Glomerular visceral epithelial cell (primary cell): ENCODE measurements at regions not wholly inside any gene's neighbourhood (a gene's known extent, or its start where the extent isn't known, plus 50 kb on each side); places are given as distances from the start of the nearest gene placed in this dataset.

Source experiments
- DNase-seq: peaks from one replicate; pipeline ENCODE4 v3.0.0-alpha.2; 2016; ENCODE audit errors: extremely low spot score

GRCh38 chr22:49368976-49369725, 458.5 kb downstream of the BRD1 start:
- DNase-seq, result no peak

- no peak for DNase-seq
These were observed 459.3 kb downstream of the BRD1 start for GRCh38 chr22:49368221-49368975.

DNA sequence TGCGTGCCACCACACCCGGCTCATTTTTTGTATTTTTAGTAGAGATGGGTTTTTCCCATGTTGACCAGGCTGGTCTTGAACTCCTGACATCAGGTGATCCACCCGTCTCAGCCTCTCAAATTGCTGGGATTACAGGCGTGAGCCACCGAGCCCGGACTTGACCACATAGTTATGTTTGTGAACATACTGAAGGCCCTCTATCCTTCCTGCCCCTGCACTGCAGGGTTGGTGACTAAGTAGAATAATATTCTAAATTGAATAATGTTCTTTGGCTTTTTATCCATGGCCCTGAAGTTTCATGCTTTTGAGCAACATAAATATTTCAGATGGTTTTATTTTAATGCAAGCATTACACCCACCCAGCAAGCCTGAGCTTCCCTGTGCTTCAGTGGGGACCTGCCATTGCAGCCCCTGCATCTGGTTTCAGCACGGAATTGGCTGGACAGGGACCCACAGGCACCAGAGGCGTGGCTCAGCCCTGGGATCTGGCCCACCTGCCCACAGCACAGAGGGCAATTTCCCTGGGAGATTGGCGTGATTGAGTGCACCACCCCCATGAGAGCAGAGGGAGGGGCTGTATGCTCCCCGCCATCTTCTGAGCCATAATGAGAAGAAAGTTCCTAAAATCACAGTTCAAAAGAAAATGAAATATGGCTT, 460.5 kb downstream of the BRD1 start:
- no peak for DNase-seq

GRCh38 chr22:49366437-49366836, 461.2 kb downstream of the BRD1 start:
- no peak for DNase-seq

DNA sequence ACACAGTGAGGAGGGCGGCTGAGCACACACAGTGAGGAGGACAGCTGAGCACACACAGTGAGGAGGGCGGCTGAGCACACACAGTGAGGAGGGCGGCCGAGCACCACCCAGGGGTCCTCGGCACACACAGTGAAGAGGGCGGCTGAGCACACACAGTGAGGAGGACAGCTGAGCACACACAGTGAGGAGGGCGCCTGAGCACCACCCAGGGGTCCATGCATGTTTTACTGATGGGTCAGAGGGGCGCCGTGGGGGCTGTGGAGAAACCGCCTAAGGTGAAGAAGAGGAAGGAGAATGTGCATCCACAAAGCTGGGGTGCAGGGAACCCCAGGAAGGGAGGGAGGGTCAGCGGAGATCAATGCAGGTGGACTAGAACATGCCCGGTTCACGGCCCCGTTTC, 461.8 kb downstream of the BRD1 start:
- no peak for DNase-seq

- DNase-seq, result no peak
These were observed 462.4 kb downstream of the BRD1 start for GRCh38 chr22:49365191-49365837.

DNA sequence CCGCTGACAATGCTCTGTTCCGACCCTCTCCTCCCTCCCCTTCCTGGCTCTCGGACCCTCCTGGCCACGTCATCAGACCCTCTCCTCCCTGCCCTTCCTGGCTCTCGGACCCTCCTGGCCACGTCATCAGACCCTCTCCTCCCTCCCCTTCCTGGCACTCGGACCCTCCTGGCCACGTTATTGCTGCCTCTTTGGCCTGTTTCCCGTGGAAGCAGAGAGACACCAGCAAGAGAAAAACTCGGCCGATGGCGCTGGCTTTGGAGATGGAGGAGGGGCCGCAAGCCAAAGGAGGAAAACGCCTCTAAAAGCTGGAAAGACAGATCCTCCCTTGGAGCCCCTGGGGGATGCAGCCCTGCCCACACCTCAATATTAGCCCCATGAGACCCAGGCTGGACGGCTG, 463.3 kb downstream of the BRD1 start:
- DNase-seq, result no peak

GRCh38 chr22:49363526-49364230, 464.0 kb downstream of the BRD1 start:
- DNase-seq, result no peak

GRCh38 chr22:49362211-49362839, 465.3 kb downstream of the BRD1 start:
- no peak for DNase-seq

DNA sequence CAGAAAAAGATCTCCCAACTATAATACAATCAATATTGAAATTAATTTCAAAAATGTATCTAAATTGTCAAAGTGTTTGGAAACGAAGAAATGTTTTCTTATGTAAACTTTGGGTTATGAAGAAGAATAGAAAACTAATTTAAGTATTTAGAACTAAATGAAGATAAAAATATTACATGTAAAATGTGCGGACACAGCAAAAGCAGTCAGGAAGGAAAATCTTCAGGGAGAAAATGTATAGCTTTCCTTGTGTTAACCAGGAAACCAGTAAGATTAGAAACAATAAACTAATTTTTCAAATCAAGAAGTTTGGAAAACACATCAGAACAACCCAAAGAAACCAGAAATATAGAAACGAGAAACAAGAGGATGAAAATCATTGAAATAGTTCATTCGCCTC, 466.5 kb downstream of the BRD1 start:
- DNase-seq, result no peak

DNA sequence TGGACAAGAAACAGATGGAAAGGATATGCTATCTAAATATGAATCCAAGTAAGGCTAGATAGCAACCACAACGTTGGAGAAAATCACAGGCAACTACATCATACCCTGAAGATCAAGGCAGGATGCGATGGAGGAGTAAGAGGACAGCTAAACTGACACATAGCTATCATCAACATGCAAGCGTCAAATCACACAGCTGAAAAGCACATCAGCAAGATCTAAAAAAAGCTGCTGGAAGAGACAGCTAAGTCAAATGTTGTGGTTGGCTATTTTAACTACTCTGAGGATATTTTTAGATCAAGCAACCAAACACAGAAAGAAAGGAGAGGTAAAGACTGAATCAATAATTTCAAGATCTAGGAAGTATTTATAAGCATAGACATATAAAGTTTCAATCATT, 466.9 kb downstream of the BRD1 start:
- DNase-seq, result no peak

GRCh38 chr22:49359076-49359475, 468.6 kb downstream of the BRD1 start:
- DNase-seq, result no peak

- no peak for DNase-seq
These were observed 469.8 kb downstream of the BRD1 start for GRCh38 chr22:49357661-49358440.

- DNase-seq, result no peak
These were observed 471.2 kb downstream of the BRD1 start for GRCh38 chr22:49356428-49356827.

GRCh38 chr22:49355211-49355920, 472.3 kb downstream of the BRD1 start:
- no peak for DNase-seq

DNA sequence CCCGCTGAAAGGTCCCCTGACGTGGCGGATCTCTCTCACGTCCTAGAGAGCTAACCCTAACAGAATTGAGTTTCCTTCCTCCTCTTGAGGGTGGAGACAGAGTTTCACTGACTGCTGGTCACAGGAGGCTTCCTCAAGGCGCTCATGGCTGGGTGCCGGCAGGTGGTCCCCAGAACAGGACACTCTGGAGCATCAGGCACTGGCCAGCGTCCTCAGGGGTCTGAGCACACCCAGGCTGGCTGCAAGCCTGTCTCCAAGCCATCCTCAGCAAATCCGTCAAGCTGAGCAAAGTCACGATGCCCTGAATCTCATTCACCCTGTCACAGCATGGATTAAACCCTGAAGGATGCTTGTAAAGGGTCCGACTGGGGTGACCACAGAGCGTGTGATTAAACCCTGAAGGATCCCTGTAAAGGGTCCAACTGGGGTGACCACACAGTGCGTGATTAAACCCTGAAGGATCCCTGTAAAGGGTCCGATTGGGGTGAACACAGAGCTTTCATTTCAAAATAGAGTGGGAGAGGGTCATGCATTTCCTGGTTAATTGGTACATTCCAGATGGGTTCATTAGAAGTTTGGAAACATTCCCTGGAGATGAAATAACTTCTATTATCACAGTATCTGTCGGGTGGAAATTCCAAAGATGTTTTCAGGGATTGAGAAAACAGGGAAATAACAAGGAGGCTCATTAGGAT, 473.0 kb downstream of the BRD1 start:
- no peak for DNase-seq

- DNase-seq, result no peak
These were observed 474.4 kb downstream of the BRD1 start for GRCh38 chr22:49353235-49353634.

DNA sequence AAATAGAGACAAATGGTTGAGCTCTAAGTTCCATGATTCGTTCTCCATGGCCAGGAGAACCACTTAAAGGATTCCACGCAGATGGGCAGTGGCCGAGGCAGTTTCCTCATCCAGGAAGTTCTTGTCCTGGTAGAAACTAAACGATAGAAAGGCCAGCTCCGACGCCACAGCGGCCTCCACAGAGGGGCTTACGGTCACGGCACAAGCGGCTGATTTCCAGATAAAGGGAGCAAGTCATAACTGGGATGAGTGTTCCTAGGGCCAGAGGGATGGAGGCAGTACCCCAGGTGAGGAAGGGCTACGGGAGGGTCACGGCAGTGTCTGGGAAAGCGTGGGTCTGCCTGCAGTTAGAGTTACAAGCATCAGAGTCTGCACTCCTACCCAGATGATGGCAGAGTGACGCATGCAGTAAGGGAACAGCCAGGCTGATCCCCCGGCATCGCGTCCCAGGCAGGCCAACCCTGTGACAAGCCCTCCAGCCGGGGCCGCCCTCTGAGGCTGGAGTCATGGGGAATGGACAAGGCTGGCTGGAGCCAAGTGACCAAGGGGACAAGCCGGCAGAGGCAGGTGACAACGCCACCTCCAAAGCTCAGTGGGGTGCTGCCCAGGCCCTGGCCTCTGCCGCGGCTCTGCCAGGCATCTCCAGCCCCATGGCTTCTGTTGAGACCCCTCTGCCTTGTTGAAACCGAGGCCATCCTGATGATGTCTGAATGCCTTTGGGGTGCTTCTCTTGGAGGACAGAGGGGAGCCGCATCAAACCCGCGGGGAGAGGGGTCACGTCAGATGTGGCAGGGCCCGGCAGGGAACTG, 475.1 kb downstream of the BRD1 start:
- DNase-seq, result no peak
